Esophagus muscularis mucosa (tissue), 4 donors: ENCODE measurements at regions not wholly inside any gene's neighbourhood (a gene's known extent, or its start where the extent isn't known, plus 50 kb on each side); places are given as distances from the start of the nearest gene placed in this dataset.

Experiments
- DNase-seq: peaks from one replicate; pipeline ENCODE4 v3.0.0-alpha.2; 2017; ENCODE audit errors: extremely low spot score
- H3K27ac ChIP-seq, 4 donors: fragments of 200-600 bp; sonication (generic); replicated peaks in 1 of 4; 1 replicate in 3 of 4; 2 replicates in 1 of 4; pipeline ENCODE4 v1.5.1; 2016 to 2019; ENCODE audit warnings: mild to moderate bottlenecking in 1 of 4
- H3K27me3 ChIP-seq, 4 donors: fragments of 200-600 bp; sonication (generic); one replicate each; pipeline versions ENCODE4 v1.5.1 to v1.6.0; 2016 to 2019
- H3K36me3 ChIP-seq, 4 donors: fragments of 200-600 bp; sonication (generic); one replicate each; pipeline ENCODE4 v1.5.1; 2016 to 2019
- H3K4me1 ChIP-seq, 4 donors: fragments of 200-600 bp; sonication (generic); one replicate each; pipeline ENCODE4 v1.5.1; 2016 to 2019
- H3K4me3 ChIP-seq, 4 donors: fragments of 200-600 bp; sonication (generic); 1 replicate in 2 of 4; 2 replicates in 2 of 4; pipeline ENCODE4 v1.5.1; 2016 to 2019; ENCODE audit warnings: mild to moderate bottlenecking in 4 of 4, moderate library complexity in 1 of 4
- H3K9me3 ChIP-seq, 4 donors: fragments of 200-600 bp; sonication (generic); 1 replicate in 3 of 4; 2 replicates in 1 of 4; pipeline ENCODE4 v1.5.1; 2016 to 2019
- CTCF ChIP-seq, 3 experiments: fragments of 200-600 bp in 2 of 3; fragments of 450-650 bp in 1 of 3; sonication (generic) in 2 of 3; IDR thresholded peaks; one replicate each; pipeline ENCODE4 v1.5.1; 2017 to 2019; ENCODE audit warnings: antibody characterized with exemption in 3 of 3, mild to moderate bottlenecking in 2 of 3, moderate library complexity in 1 of 3
- EP300 ChIP-seq: sonication (generic); formaldehyde crosslinking; IDR thresholded peaks from one replicate; pipeline ENCODE4 v1.6.1; 2017; ENCODE audit warnings: antibody characterized with exemption
- POLR2A ChIP-seq: fragments of 450-650 bp; IDR thresholded peaks from one replicate; pipeline ENCODE4 v1.6.1; 2017; ENCODE audit warnings: antibody characterized with exemption, moderate library complexity, mild to moderate bottlenecking, low read depth
- POLR2AphosphoS5 ChIP-seq, 2 donors: sonication (generic); formaldehyde crosslinking; IDR thresholded peaks; one replicate each; pipeline ENCODE4 v1.6.1; 2017; ENCODE audit warnings: antibody characterized with exemption in 2 of 2
- WGBS: methylation state at CpG from one replicate; pipeline ENCODE4 v1.1.5; 2018; 5-methylcytosine and 5-hydroxymethylcytosine counted together
- intact Hi-C: fragments of 100-400 bp; cut with DNase I; formaldehyde crosslinking; loops from one replicate; pipeline ENCODE4 v1.15.1; 2023

- intact Hi-C loops, result no loop called here
- TF ChIP-seq POLR2AphosphoS5 (IDR thresholded peaks at IDR 0.05), result no peak
- no peak for TF ChIP-seq CTCF (IDR thresholded peaks at IDR 0.05)
- TF ChIP-seq EP300, result no peak
- no peak for TF ChIP-seq POLR2A
- Histone ChIP-seq H3K27me3 (no peaks in the 10 kb centered on the region), H3K9me3 (no peaks in the 10 kb centered on the region), H3K27ac (no peak overlapping the region), H3K4me3 (no peak overlapping the region), H3K4me1 (no peaks in the 10 kb centered on the region), H3K36me3 (no peaks in the 10 kb centered on the region)
- WGBS, result 86% methylated on average over 4 of the region's 4 CpGs
- DNase-seq, result no peak
Observed at GRCh38 chr18:71873695-71874094, 670.4 kb downstream of the CBLN2 start.

GRCh38 chr18:71865888-71866287 lies 678.3 kb downstream of the CBLN2 start:
- no peak overlapping the region for H3K4me3 ChIP-seq
- intact Hi-C loops, result no loop called here
- no peaks in the 10 kb centered on the region for H3K36me3 ChIP-seq
- no peaks in the 10 kb centered on the region for H3K9me3 ChIP-seq
- H3K27ac ChIP-seq, result no peak overlapping the region
- no peaks in the 10 kb centered on the region for H3K27me3 ChIP-seq
- H3K4me1 ChIP-seq, result no peaks in the 10 kb centered on the region
- WGBS, result 87% methylated on average over 5 of the region's 5 CpGs
- DNase-seq, result no peak
- TF ChIP-seq EP300 (no peak), CTCF (IDR thresholded peaks at IDR 0.05) (no peak)

GRCh38 chr18:71850602-71851001 lies 693.5 kb downstream of the CBLN2 start:
- Histone ChIP-seq H3K27ac (no peak overlapping the region), H3K36me3 (no peaks in the 10 kb centered on the region), H3K9me3 (no peaks in the 10 kb centered on the region), H3K4me3 (no peak overlapping the region), H3K4me1 (no peaks in the 10 kb centered on the region), H3K27me3 (no peaks in the 10 kb centered on the region)
- intact Hi-C loops, result no loop called here
- 88% methylated on average over 1 of the region's 1 CpG for WGBS
- TF ChIP-seq POLR2AphosphoS5 (IDR thresholded peaks at IDR 0.05) (no peak), POLR2A (no peak), CTCF (IDR thresholded peaks at IDR 0.05) (no peak), EP300 (no peak)
- DNase-seq, result no peak

GRCh38 chr18:71849407-71849806 lies 694.7 kb downstream of the CBLN2 start:
- no peak for DNase-seq
- no peaks in the 10 kb centered on the region for H3K27me3 ChIP-seq
- intact Hi-C loops, result no loop called here
- H3K27ac ChIP-seq, result no peak overlapping the region
- no peaks in the 10 kb centered on the region for H3K4me1 ChIP-seq
- H3K36me3 ChIP-seq, result no peaks in the 10 kb centered on the region
- WGBS, result 89% methylated on average over 4 of the region's 4 CpGs
- no peaks in the 10 kb centered on the region for H3K9me3 ChIP-seq
- no peak for TF ChIP-seq CTCF (IDR thresholded peaks at IDR 0.05)
- no peak for TF ChIP-seq POLR2AphosphoS5 (IDR thresholded peaks at IDR 0.05)
- TF ChIP-seq POLR2A, result no peak
- no peak for TF ChIP-seq EP300
- no peak overlapping the region for H3K4me3 ChIP-seq

GRCh38 chr18:71846716-71847115 lies 697.4 kb downstream of the CBLN2 start:
- Histone ChIP-seq H3K27ac (no peak overlapping the region), H3K36me3 (no peaks in the 10 kb centered on the region), H3K4me1 (no peaks in the 10 kb centered on the region), H3K27me3 (no peaks in the 10 kb centered on the region), H3K9me3 (no peaks in the 10 kb centered on the region), H3K4me3 (no peak overlapping the region)
- intact Hi-C loops, result no loop called here
- DNase-seq, result no peak
- no peak for TF ChIP-seq CTCF (IDR thresholded peaks at IDR 0.05)
- TF ChIP-seq EP300, result no peak
- no peak for TF ChIP-seq POLR2A
- 76% methylated on average over 2 of the region's 2 CpGs for WGBS
